ENCODE measurements at regions not wholly inside any gene's neighbourhood (a gene's known extent, or its start where the extent isn't known, plus 50 kb on each side); places are given as distances from the start of the nearest gene placed in this dataset.

DNA sequence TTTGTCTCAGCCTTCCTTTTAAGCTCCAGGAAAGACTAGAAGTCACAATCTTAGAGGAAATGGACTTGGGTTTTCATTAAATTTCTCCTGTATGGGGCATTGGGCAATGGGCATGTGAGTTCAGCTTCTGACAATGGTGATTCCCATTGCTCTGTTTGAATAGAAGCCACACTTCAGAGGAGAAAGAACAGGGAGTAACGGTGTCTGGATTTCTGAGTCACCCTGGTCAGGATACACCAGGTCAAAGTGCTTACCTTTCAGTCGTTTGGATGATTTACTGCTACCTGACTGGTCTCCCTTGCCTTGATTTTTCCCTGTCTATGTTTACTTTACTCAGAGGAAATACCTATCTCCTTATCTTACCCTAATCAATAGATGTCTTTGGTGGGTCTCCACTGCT, 111.7 kb upstream of the VEPH1 start:
- no peaks in the 10 kb centered on the region for H3K27me3 ChIP-seq (ENCODE audit: control insufficient read depth, insufficient read depth, low read length)
- peaks cover 3% of the 10 kb centered on the region for H3K4me1 ChIP-seq (ENCODE audit: control insufficient read depth, low read depth, low read length)
- H3K9ac ChIP-seq (ENCODE audit: low read length), result no peak overlapping the region
- no peaks in the 10 kb centered on the region for H3K9me3 ChIP-seq (ENCODE audit: control insufficient read depth, low read depth, low read length)
- no peak overlapping the region for H3K27ac ChIP-seq (ENCODE audit: low read length)
- no peaks in the 10 kb centered on the region for H3K36me3 ChIP-seq (ENCODE audit: control insufficient read depth, low read depth, low read length)
- H3K4me3 ChIP-seq (ENCODE audit: low read length), result no peak overlapping the region

GRCh38 chr3:157611536-157612076, 108.4 kb upstream of the VEPH1 start:
- Histone ChIP-seq H3K36me3 (ENCODE audit: control insufficient read depth, low read depth, low read length) (no peaks in the 10 kb centered on the region), H3K27ac (ENCODE audit: low read length) (no peak overlapping the region), H3K9ac (ENCODE audit: low read length) (no peak overlapping the region), H3K27me3 (ENCODE audit: control insufficient read depth, insufficient read depth, low read length) (no peaks in the 10 kb centered on the region), H3K9me3 (ENCODE audit: control insufficient read depth, low read depth, low read length) (no peaks in the 10 kb centered on the region), H3K4me3 (ENCODE audit: low read length) (no peak overlapping the region), H3K4me1 (ENCODE audit: control insufficient read depth, low read depth, low read length) (no peaks in the 10 kb centered on the region)

- Histone ChIP-seq H3K4me3 (ENCODE audit: low read length) (no peak overlapping the region), H3K27me3 (ENCODE audit: control insufficient read depth, insufficient read depth, low read length) (no peaks in the 10 kb centered on the region), H3K9me3 (ENCODE audit: control insufficient read depth, low read depth, low read length) (no peaks in the 10 kb centered on the region), H3K27ac (ENCODE audit: low read length) (no peak overlapping the region), H3K9ac (ENCODE audit: low read length) (no peak overlapping the region), H3K36me3 (ENCODE audit: control insufficient read depth, low read depth, low read length) (no peaks in the 10 kb centered on the region), H3K4me1 (ENCODE audit: control insufficient read depth, low read depth, low read length) (peaks cover 5% of the 10 kb centered on the region)
Observed at GRCh38 chr3:157610876-157611535, 107.8 kb upstream of the VEPH1 start.

DNA sequence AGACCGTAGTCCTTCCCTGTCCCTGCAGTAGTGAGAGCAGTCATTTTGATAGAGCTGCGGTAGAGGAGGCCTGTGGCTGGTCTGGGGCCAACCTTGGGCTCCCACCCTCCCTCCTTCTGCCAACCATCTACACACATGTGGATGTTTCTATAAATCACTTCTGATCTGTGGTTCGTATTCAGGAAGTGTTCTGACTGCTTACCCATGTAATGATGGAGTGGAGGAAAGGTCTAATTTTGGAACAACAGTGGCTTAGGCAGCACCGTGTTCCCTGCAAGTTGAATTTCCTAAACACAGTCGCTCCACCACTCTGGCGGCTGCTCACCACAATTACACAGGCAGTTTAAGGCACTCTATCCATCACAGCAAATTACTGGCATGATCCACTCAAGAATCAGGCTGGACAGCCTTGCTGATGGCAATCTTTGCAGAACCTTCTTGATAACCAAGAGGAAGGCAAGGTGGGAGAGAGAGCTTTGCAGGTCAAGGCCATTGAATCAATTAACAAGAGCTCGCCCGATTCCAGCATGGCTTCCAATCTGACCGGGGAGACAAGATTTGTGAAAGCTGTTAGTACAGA, 104.7 kb upstream of the VEPH1 start:
- Histone ChIP-seq H3K9me3 (ENCODE audit: control insufficient read depth, low read depth, low read length) (no peaks in the 10 kb centered on the region), H3K36me3 (ENCODE audit: control insufficient read depth, low read depth, low read length) (no peaks in the 10 kb centered on the region), H3K27me3 (ENCODE audit: control insufficient read depth, insufficient read depth, low read length) (no peaks in the 10 kb centered on the region), H3K27ac (ENCODE audit: low read length) (no peak overlapping the region), H3K4me1 (ENCODE audit: control insufficient read depth, low read depth, low read length) (peaks cover 5% of the 10 kb centered on the region), H3K4me3 (ENCODE audit: low read length) (no peak overlapping the region), H3K9ac (ENCODE audit: low read length) (no peak overlapping the region)

DNA sequence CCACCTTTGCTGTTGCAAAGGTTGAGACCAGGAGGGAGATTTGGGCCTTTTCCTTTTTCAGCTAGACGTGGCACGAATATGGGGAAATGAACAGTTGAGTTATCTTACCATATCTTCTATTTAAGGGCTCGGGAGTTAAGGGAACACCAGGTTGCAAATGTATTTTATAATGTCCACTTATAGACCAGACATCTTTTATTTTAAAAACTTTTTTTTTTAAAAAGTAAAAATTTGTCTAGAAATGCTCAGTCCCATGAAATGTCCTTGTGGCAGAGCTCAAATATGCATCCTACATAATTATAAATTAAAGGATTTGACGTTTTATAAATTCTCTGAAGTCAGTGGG, 103.6 kb upstream of the VEPH1 start:
- no peak overlapping the region for H3K4me3 ChIP-seq (ENCODE audit: low read length)
- no peaks in the 10 kb centered on the region for H3K27me3 ChIP-seq (ENCODE audit: control insufficient read depth, insufficient read depth, low read length)
- no peak overlapping the region for H3K27ac ChIP-seq (ENCODE audit: low read length)
- peaks cover 5% of the 10 kb centered on the region for H3K4me1 ChIP-seq (ENCODE audit: control insufficient read depth, low read depth, low read length)
- H3K9me3 ChIP-seq (ENCODE audit: control insufficient read depth, low read depth, low read length), result no peaks in the 10 kb centered on the region
- H3K9ac ChIP-seq (ENCODE audit: low read length), result no peak overlapping the region
- H3K36me3 ChIP-seq (ENCODE audit: control insufficient read depth, low read depth, low read length), result no peaks in the 10 kb centered on the region

DNA sequence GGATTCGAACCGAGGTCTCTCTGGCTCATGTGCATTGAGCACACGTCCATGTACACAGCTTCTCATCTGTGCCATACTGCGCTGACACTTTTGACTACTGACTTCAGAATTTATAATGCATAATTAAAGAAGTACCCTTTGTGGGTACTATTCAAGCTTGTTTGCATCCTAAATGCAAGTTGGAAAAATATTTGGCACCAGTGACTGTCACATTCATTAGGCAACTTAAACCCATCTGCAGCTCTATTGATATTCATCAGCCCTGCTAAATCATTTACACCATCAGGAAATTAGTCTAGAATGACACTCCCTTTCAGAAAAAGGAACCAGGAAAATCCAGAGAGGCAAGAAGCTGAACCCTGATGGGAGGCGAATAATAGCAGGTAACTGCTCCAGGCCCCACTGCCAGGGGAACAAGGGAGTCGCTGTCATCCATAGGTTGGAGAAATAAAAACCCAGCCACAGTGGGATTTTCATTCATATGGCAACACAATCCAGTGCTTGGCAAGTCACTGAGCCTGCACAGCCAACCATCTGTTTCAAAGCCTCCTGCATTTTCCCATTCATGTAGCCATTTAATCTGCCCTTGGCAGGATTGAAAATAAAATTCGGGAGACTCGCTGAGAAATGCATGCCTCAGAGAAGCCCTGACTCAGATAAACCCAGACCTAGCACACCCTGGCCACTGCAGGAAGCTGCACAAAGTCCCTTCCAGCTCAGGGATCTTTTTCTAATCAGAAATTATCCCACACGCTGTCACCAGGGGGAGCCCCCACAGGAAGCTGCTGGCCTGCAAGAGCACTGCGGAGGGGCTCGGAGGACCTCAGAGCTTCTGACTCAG, 103.0 kb upstream of the VEPH1 start:
- Histone ChIP-seq H3K9ac (ENCODE audit: low read length) (no peak overlapping the region), H3K27me3 (ENCODE audit: control insufficient read depth, insufficient read depth, low read length) (no peaks in the 10 kb centered on the region), H3K4me1 (ENCODE audit: control insufficient read depth, low read depth, low read length) (peaks cover 5% of the 10 kb centered on the region), H3K4me3 (ENCODE audit: low read length) (no peak overlapping the region), H3K36me3 (ENCODE audit: control insufficient read depth, low read depth, low read length) (no peaks in the 10 kb centered on the region), H3K9me3 (ENCODE audit: control insufficient read depth, low read depth, low read length) (no peaks in the 10 kb centered on the region), H3K27ac (ENCODE audit: low read length) (no peak overlapping the region)

- Histone ChIP-seq H3K27me3 (ENCODE audit: control insufficient read depth, insufficient read depth, low read length) (no peaks in the 10 kb centered on the region), H3K4me3 (ENCODE audit: low read length) (no peak overlapping the region), H3K9me3 (ENCODE audit: control insufficient read depth, low read depth, low read length) (no peaks in the 10 kb centered on the region), H3K27ac (ENCODE audit: low read length) (no peak overlapping the region), H3K9ac (ENCODE audit: low read length) (no peak overlapping the region), H3K36me3 (ENCODE audit: control insufficient read depth, low read depth, low read length) (no peaks in the 10 kb centered on the region), H3K4me1 (ENCODE audit: control insufficient read depth, low read depth, low read length) (peaks cover 5% of the 10 kb centered on the region)
Observed at GRCh38 chr3:157605356-157605755, 102.1 kb upstream of the VEPH1 start.

DNA sequence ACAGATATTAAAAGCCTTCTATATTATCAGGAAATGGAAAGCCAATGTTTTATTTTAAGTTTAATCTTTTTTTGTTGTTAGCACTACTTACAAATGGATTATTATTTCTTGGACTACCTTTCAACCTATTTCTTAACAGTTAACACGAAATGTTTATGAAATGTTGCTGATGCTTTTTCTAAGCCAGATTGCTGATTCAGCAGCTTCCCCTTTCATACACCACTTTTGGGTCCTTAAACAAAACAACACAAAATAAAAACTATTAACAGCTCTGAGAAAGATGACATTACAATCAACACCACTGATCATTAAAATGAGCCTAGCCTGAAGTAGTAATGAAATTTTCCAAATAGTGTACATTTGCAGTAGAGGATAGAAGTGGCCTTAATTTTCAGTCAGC, 99.2 kb upstream of the VEPH1 start:
- H3K27me3 ChIP-seq (ENCODE audit: control insufficient read depth, insufficient read depth, low read length), result no peaks in the 10 kb centered on the region
- no peak overlapping the region for H3K9ac ChIP-seq (ENCODE audit: low read length)
- peaks cover 5% of the 10 kb centered on the region for H3K4me1 ChIP-seq (ENCODE audit: control insufficient read depth, low read depth, low read length)
- H3K4me3 ChIP-seq (ENCODE audit: low read length), result no peak overlapping the region
- no peak overlapping the region for H3K27ac ChIP-seq (ENCODE audit: low read length)
- no peaks in the 10 kb centered on the region for H3K9me3 ChIP-seq (ENCODE audit: control insufficient read depth, low read depth, low read length)
- no peaks in the 10 kb centered on the region for H3K36me3 ChIP-seq (ENCODE audit: control insufficient read depth, low read depth, low read length)

DNA sequence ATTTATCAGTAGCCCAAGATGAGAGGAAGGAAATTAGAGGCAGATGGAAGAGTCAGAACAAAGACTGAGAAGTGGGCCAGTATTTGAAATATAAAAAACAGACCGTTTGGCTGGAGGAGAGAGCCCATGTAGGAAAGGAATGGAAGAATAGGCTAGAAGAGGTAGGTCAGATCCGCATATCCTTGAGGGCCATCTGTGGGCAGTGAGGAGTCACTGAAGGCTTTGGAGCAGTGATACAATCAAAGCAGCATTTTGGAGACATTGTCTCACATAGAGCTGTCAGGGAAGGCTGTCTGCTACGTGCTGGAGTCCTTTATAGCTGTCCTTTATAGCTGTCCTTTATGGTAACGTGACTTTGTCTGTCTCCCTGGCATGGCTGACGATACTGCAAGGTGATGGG, 92.0 kb upstream of the VEPH1 start:
- Histone ChIP-seq H3K27me3 (ENCODE audit: control insufficient read depth, insufficient read depth, low read length) (no peaks in the 10 kb centered on the region), H3K36me3 (ENCODE audit: control insufficient read depth, low read depth, low read length) (no peaks in the 10 kb centered on the region), H3K4me1 (ENCODE audit: control insufficient read depth, low read depth, low read length) (no peaks in the 10 kb centered on the region), H3K4me3 (ENCODE audit: low read length) (no peak overlapping the region), H3K9ac (ENCODE audit: low read length) (no peak overlapping the region), H3K27ac (ENCODE audit: low read length) (no peak overlapping the region), H3K9me3 (ENCODE audit: control insufficient read depth, low read depth, low read length) (no peaks in the 10 kb centered on the region)

DNA sequence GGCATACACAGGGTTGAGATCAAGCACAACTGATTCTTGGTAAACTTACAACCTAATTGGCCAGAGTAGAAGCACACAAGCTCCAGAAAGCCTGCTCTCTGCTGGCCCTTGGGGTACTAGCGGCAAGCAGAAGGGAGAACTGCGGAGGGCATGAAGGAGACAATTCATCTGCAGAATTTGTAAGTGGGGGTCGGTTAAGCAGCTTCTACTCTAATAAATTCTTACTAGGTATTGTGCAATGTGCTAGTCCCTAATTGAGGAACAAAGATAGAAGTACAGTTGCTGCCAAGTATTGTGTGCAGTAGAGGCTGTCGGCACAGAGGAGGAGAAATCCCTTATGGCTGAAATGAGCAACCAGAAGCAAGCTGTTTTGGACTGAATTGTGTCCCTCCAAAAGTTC, 91.2 kb upstream of the VEPH1 start:
- H3K4me1 ChIP-seq (ENCODE audit: control insufficient read depth, low read depth, low read length), result no peaks in the 10 kb centered on the region
- no peaks in the 10 kb centered on the region for H3K9me3 ChIP-seq (ENCODE audit: control insufficient read depth, low read depth, low read length)
- H3K9ac ChIP-seq (ENCODE audit: low read length), result no peak overlapping the region
- no peak overlapping the region for H3K4me3 ChIP-seq (ENCODE audit: low read length)
- no peak overlapping the region for H3K27ac ChIP-seq (ENCODE audit: low read length)
- no peaks in the 10 kb centered on the region for H3K27me3 ChIP-seq (ENCODE audit: control insufficient read depth, insufficient read depth, low read length)
- no peaks in the 10 kb centered on the region for H3K36me3 ChIP-seq (ENCODE audit: control insufficient read depth, low read depth, low read length)

- Histone ChIP-seq H3K4me1 (ENCODE audit: control insufficient read depth, low read depth, low read length) (no peaks in the 10 kb centered on the region), H3K9me3 (ENCODE audit: control insufficient read depth, low read depth, low read length) (no peaks in the 10 kb centered on the region), H3K27me3 (ENCODE audit: control insufficient read depth, insufficient read depth, low read length) (no peaks in the 10 kb centered on the region), H3K4me3 (ENCODE audit: low read length) (no peak overlapping the region), H3K36me3 (ENCODE audit: control insufficient read depth, low read depth, low read length) (no peaks in the 10 kb centered on the region), H3K27ac (ENCODE audit: low read length) (no peak overlapping the region), H3K9ac (ENCODE audit: low read length) (no peak overlapping the region)
Observed at GRCh38 chr3:157592769-157593168, 89.6 kb upstream of the VEPH1 start.
